WERI-Rb-1 (cell line): ENCODE measurements at regions not wholly inside any gene's neighbourhood (a gene's known extent, or its start where the extent isn't known, plus 50 kb on each side); places are given as distances from the start of the nearest gene placed in this dataset.

Source experiments
- DNase-seq: peaks from one replicate; pipeline ENCODE4 v3.0.0-alpha.2; 2020
- H3K27ac ChIP-seq: fragments of 250-450 bp; sonication (Bioruptor Pico); 2 replicates; pipeline ENCODE4 v1.5.1; 2020; ENCODE audit warnings: mild to moderate bottlenecking, moderate library complexity
- H3K27me3 ChIP-seq: fragments of 250-450 bp; sonication (Bioruptor Pico); 2 replicates; pipeline ENCODE4 v1.5.1; 2021; ENCODE audit warnings: mild to moderate bottlenecking, low read depth, moderate library complexity; ENCODE audit not compliant: insufficient read depth, severe bottlenecking
- H3K36me3 ChIP-seq: fragments of 250-450 bp; sonication (Bioruptor Pico); 2 replicates; pipeline ENCODE4 v1.5.1; 2020; ENCODE audit warnings: mild to moderate bottlenecking, moderate library complexity
- H3K4me3 ChIP-seq: 2 replicates; pipeline ENCODE4 v1.5.1; 2011; ENCODE audit warnings: low read depth, mild to moderate bottlenecking, control low read depth, low read length
- H3K9me3 ChIP-seq: fragments of 250-450 bp; sonication (Bioruptor Pico); 2 replicates; pipeline ENCODE4 v1.5.1; 2021; ENCODE audit warnings: mild to moderate bottlenecking, moderate library complexity; ENCODE audit not compliant: severe bottlenecking
- TF ChIP-seq, protein P1 (sequence below): IDR thresholded peaks from 2 replicates; pipeline ENCODE4 v1.5.1; 2011; ENCODE audit warnings: low read depth, mild to moderate bottlenecking, control low read depth, inconsistent platforms, low read length

DNA sequence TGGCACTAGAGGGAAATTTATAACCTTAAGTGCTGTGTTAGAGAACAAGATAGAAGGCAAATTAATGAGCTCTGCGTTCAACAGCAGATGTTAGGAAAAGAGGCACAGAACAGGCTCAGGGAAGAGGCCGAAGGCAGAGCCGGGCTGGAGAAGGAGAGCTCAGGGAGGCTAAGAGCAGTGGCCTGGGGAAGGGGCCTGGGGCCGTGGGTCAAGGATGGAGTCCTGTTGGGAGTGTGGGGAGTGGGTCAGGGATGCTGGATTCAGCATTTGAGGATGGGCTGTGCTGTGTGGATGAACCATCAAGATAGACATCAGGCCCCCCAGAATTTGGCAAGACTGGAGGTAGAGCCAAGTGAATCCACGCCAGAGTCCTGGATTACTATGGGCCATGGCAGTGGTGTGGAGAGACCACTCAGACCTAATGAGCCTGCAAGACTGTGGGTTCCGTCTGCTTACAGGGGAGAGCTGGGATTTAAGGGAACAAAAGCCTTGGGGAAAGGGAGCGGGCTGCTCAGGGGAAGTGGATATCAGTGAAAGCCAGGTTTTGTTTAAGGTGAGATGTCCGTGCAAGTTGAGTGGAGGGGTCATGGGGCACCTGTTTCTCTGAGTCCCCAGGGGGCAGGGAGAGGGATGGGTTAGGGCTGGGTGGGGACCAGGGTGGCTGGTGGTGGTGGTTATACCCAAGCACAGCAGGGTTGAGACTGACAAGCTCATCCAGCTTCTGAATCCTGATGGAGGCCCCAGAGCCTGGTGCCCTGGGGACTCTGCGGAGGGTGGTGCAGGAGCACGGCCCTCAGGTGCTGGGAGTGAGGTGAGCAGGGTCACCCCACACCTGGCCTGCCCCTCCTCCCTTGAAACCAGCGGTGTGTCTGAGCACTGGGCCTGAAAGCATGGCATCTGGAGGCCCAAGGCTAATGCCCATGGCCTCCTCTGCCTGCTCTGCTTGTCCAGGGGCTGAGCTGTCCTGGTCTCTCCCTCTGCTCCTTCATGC, 101.7 kb downstream of the BMS1 start:
- Histone ChIP-seq H3K27me3 (peaks cover 48% of the 10 kb centered on the region), H3K9me3 (no peaks in the 10 kb centered on the region), H3K27ac (no peak overlapping the region), H3K4me3 (no peak overlapping the region), H3K36me3 (no peaks in the 10 kb centered on the region)
- TF ChIP-seq, protein P1, sequence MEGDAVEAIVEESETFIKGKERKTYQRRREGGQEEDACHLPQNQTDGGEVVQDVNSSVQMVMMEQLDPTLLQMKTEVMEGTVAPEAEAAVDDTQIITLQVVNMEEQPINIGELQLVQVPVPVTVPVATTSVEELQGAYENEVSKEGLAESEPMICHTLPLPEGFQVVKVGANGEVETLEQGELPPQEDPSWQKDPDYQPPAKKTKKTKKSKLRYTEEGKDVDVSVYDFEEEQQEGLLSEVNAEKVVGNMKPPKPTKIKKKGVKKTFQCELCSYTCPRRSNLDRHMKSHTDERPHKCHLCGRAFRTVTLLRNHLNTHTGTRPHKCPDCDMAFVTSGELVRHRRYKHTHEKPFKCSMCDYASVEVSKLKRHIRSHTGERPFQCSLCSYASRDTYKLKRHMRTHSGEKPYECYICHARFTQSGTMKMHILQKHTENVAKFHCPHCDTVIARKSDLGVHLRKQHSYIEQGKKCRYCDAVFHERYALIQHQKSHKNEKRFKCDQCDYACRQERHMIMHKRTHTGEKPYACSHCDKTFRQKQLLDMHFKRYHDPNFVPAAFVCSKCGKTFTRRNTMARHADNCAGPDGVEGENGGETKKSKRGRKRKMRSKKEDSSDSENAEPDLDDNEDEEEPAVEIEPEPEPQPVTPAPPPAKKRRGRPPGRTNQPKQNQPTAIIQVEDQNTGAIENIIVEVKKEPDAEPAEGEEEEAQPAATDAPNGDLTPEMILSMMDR: no peak
- DNase-seq: no peak

DNA sequence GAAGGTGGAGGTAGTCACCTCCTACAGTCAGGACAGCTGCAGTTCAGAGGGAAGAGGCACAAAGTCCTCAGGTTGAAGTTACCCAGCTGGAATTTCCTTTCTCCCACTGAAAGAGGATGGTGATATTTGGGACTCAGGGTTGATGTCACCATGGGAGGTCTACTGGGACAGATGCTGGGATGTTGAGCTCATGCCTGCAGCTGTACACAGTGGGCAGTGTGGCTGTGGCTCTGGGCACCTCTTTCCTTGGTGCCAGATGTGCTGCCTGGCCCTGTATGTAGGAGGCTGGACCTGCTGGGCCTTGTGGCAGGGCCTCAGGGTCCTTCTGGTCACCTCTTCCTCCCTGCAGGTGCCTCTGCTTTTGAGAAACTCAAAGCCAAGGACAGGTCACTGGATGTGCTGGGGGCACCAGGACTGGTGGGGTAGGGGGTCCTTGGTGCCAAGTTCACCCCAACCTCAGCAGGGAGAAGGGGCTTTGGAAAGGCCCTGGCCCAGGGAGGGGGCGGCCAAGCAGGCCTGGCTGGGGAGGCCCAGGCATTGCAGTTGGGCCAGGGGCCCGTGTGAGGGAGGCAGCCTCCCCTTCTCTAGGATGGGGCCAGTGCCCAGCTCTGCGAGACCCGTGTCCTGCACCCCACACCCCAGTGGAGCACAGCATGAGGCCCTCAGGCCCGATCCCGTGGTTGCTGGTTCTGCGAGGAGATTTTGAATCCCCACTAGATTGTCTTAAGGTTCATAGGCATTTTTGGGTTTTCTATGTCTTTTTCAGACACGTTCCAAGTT, 103.1 kb downstream of the BMS1 start:
- no peaks in the 10 kb centered on the region for H3K9me3 ChIP-seq
- DNase-seq: no peak
- peaks cover 39% of the 10 kb centered on the region for H3K27me3 ChIP-seq
- H3K27ac ChIP-seq: no peak overlapping the region
- no peak overlapping the region for H3K4me3 ChIP-seq
- TF ChIP-seq, protein P1: no peak
- no peaks in the 10 kb centered on the region for H3K36me3 ChIP-seq

DNA sequence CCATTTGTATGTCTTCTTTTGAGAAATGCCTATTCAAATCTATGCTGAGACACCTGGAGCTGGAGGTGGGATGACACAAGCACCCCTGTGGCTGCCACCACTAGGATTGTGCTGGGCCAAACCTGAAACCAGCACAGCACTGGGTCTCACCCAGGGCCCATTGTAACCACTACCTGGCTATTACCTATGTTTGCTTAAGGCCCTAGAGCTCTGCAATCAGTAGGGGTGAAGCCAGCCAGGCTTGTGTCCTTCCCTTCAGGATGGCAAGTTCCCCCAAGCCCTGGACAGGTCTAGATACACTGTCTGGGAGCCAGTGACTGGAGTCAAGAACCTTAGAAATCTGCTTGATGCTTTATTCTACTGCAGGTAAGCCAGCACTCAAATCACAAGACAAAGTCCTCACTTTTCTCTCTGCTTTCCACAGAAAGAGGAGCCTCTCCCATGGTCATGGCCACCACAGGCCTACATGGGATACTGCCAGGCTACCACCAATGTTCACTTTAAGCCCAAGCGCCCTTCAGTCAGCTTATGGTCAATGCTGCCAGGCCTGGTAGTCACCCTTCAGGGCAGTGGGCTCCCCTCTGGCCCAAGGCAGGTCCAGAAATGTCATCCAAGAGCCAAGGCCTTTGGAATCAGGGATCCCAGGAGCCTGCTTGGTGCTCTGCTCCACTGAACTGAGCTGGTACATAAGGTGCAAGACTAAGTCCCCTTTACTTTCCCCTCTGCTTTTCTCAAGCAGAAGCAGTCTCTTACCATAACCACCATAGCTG, 105.3 kb downstream of the BMS1 start:
- no peaks in the 10 kb centered on the region for H3K36me3 ChIP-seq
- H3K9me3 ChIP-seq: no peaks in the 10 kb centered on the region
- H3K27me3 ChIP-seq: peaks cover 40% of the 10 kb centered on the region
- no peak for DNase-seq
- TF ChIP-seq, protein P1: no peak
- no peak overlapping the region for H3K4me3 ChIP-seq
- H3K27ac ChIP-seq: no peak overlapping the region

DNA sequence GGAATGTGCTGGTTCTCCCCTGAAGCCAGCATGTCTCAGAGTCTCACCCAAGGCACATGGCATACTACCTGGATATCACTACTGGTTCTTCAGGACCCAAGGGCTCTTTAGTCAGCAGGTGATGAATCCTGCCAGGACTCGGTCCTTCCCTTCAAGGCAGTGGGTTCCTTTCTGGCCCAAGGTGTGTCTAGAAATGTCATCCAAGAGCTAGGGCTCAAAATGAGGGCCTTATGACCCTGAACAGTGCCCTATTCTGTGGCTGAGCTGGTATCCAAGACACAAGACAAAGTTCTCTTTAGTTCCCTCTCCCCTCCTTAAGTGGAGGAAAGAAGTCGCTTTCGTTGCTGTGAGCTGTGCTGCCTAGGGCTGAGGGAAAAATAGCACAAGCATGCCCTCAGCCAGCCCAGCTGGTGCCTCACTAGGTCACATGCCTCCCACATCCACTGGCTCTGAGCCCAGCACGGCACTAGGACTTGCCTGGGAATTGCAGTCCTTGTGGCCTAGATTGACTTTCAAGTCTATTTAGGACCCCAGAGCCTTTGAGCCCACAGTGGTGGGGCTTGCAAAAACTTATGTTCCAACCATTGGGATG, 106.0 kb downstream of the BMS1 start:
- no peak for DNase-seq
- H3K36me3 ChIP-seq: no peaks in the 10 kb centered on the region
- no peaks in the 10 kb centered on the region for H3K9me3 ChIP-seq
- H3K27me3 ChIP-seq: peaks cover 42% of the 10 kb centered on the region
- no peak overlapping the region for H3K27ac ChIP-seq
- H3K4me3 ChIP-seq: no peak overlapping the region
- TF ChIP-seq, protein P1: no peak

DNA sequence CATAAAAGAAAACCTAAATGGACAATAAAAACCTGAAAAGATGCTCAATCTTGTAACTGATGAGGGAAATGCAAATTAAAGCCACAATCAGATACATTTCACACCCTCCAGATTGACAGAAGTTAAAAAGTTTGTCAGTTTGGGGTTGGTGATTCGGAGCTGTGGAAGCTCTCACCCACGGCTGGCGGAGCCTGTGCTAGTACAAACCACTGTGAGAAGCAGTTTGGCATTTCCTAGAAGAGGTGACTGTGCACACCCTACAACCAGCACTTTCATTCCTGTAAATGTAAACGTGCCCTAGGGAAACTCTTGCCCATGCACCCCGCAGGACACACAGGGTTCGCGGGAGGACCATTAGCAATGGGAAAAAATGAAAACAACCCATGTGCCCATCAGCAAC, 114.1 kb downstream of the BMS1 start:
- H3K27ac ChIP-seq: no peak overlapping the region
- H3K4me3 ChIP-seq: no peak overlapping the region
- peaks cover 59% of the 10 kb centered on the region for H3K27me3 ChIP-seq
- H3K36me3 ChIP-seq: no peaks in the 10 kb centered on the region
- peaks cover 21% of the 10 kb centered on the region for H3K9me3 ChIP-seq
- TF ChIP-seq, protein P1: no peak
- no peak for DNase-seq
